ENCODE measurements at regions not wholly inside any gene's neighbourhood (a gene's known extent, or its start where the extent isn't known, plus 50 kb on each side); places are given as distances from the start of the nearest gene placed in this dataset.

- no peak overlapping the region for H3K4me3 ChIP-seq
- no peak for DNase-seq (ENCODE audit: low spot score)
- TF ChIP-seq CTCF (IDR thresholded peaks at IDR 0.05) = no peak
- H3K27ac ChIP-seq = no peak overlapping the region
Measured at GRCh38 chr2:34486965-34487364, 887.9 kb upstream of the FAM98A start.

- Histone ChIP-seq H3K27ac (no peak overlapping the region), H3K4me3 (no peak overlapping the region)
- no peak for DNase-seq (ENCODE audit: low spot score)
- no peak for TF ChIP-seq CTCF (IDR thresholded peaks at IDR 0.05)
Measured at GRCh38 chr2:34481542-34481941, 882.4 kb upstream of the FAM98A start.

GRCh38 chr2:34480366-34480765, 881.3 kb upstream of the FAM98A start:
- Histone ChIP-seq H3K4me3 (no peak overlapping the region), H3K27ac (no peak overlapping the region)
- TF ChIP-seq CTCF (IDR thresholded peaks at IDR 0.05) = no peak
- DNase-seq (ENCODE audit: low spot score) = no peak

- H3K4me3 ChIP-seq = no peak overlapping the region
- TF ChIP-seq CTCF (IDR thresholded peaks at IDR 0.05) = no peak
- H3K27ac ChIP-seq = no peak overlapping the region
- DNase-seq (ENCODE audit: low spot score) = no peak
Measured at GRCh38 chr2:34475156-34475555, 876.1 kb upstream of the FAM98A start.

GRCh38 chr2:34474646-34475045, 875.5 kb upstream of the FAM98A start:
- Histone ChIP-seq H3K27ac (no peak overlapping the region), H3K4me3 (no peak overlapping the region)
- DNase-seq (ENCODE audit: low spot score) = no peak
- no peak for TF ChIP-seq CTCF (IDR thresholded peaks at IDR 0.05)

GRCh38 chr2:34447097-34447496, 848.0 kb upstream of the FAM98A start:
- H3K4me3 ChIP-seq = no peak overlapping the region
- TF ChIP-seq CTCF (IDR thresholded peaks at IDR 0.05) = no peak
- no peak overlapping the region for H3K27ac ChIP-seq
- no peak for DNase-seq (ENCODE audit: low spot score)

GRCh38 chr2:34423301-34423700, 824.2 kb upstream of the FAM98A start:
- TF ChIP-seq CTCF (IDR thresholded peaks at IDR 0.05) = no peak
- Histone ChIP-seq H3K4me3 (no peak overlapping the region), H3K27ac (no peak overlapping the region)
- DNase-seq (ENCODE audit: low spot score) = no peak
